ENCODE measurements at regions not wholly inside any gene's neighbourhood (a gene's known extent, or its start where the extent isn't known, plus 50 kb on each side); places are given as distances from the start of the nearest gene placed in this dataset.

GRCh38 chr9:74006935-74007334 is 490.2 kb upstream of the RORB start:
- peak; percentile 42 for TF ChIP-seq CTCF (conservative IDR thresholded peaks at IDR 0.05; ENCODE audit: low read length)
- TF ChIP-seq EZH2phosphoT487 (IDR thresholded peaks at IDR 0.05; ENCODE audit: borderline replicate concordance) = no peak

Data from Loucy (cell line).